H9 (cell line): ENCODE measurements at regions not wholly inside any gene's neighbourhood (a gene's known extent, or its start where the extent isn't known, plus 50 kb on each side); places are given as distances from the start of the nearest gene placed in this dataset.

ENCODE experiments used
- DNase-seq: peaks from one replicate; pipeline ENCODE4 v3.0.0-alpha.2; 2017
- H2AFZ ChIP-seq: one replicate; pipeline ENCODE4 v1.6.1; 2013; ENCODE audit warnings: mild to moderate bottlenecking, low read length, control low read depth, moderate library complexity
- H2AK5ac ChIP-seq: 2 replicates; pipeline ENCODE4 v1.6.1; 2013; ENCODE audit warnings: low read length, control low read depth, mixed read lengths; ENCODE audit not compliant: insufficient read length
- H2BK120ac ChIP-seq: one replicate; pipeline ENCODE4 v1.6.1; 2013; ENCODE audit warnings: low read depth, mild to moderate bottlenecking, low read length, control low read depth, inconsistent platforms; ENCODE audit not compliant: poor library complexity, severe bottlenecking
- H2BK12ac ChIP-seq: 2 replicates; pipeline ENCODE4 v1.6.1; 2013; ENCODE audit warnings: low read length, control low read depth, mixed read lengths, low read depth; ENCODE audit not compliant: insufficient read length
- H2BK15ac ChIP-seq: 2 replicates; pipeline ENCODE4 v1.6.1; 2013; ENCODE audit warnings: low read depth, low read length, control low read depth
- H2BK20ac ChIP-seq: one replicate; pipeline ENCODE4 v1.6.1; 2013; ENCODE audit warnings: low read depth, mild to moderate bottlenecking, low read length, control low read depth, inconsistent platforms; ENCODE audit not compliant: poor library complexity, severe bottlenecking
- H2BK5ac ChIP-seq: 2 replicates; pipeline ENCODE4 v1.6.1; 2013; ENCODE audit warnings: low read length, control low read depth, mixed read lengths; ENCODE audit not compliant: insufficient read length
- H3K14ac ChIP-seq: 2 replicates; pipeline ENCODE4 v1.6.1; 2013; ENCODE audit warnings: low read length, control low read depth; ENCODE audit not compliant: insufficient read depth
- H3K18ac ChIP-seq: 2 replicates; pipeline ENCODE4 v1.6.1; 2013; ENCODE audit warnings: low read depth, mild to moderate bottlenecking, mixed read lengths, low read length, control low read depth; ENCODE audit not compliant: insufficient read length
- H3K23ac ChIP-seq: 2 replicates; pipeline ENCODE4 v1.6.1; 2013; ENCODE audit warnings: low read length, control low read depth, mixed read lengths, low read depth; ENCODE audit not compliant: insufficient read length
- H3K23me2 ChIP-seq: 2 replicates; pipeline ENCODE4 v1.6.1; 2013; ENCODE audit warnings: low read depth, mild to moderate bottlenecking, mixed read lengths, low read length, control low read depth; ENCODE audit not compliant: insufficient read length, poor library complexity, severe bottlenecking
- H3K27ac ChIP-seq: 2 replicates; pipeline ENCODE4 v1.5.1; 2013; ENCODE audit warnings: low read length, control low read depth, mixed read lengths, low read depth; ENCODE audit not compliant: insufficient read length
- H3K27me3 ChIP-seq: 2 replicates; pipeline ENCODE4 v1.6.1; 2013; ENCODE audit warnings: low read length, control low read depth, inconsistent platforms; ENCODE audit not compliant: insufficient read depth
- H3K4ac ChIP-seq: 2 replicates; pipeline ENCODE4 v1.6.1; 2013; ENCODE audit warnings: low read depth, mild to moderate bottlenecking, control low read depth, inconsistent platforms, low read length, moderate library complexity
- H3K4me1 ChIP-seq: 2 replicates; pipeline ENCODE4 v1.6.1; 2013; ENCODE audit warnings: low read length, control low read depth, inconsistent platforms; ENCODE audit not compliant: insufficient read depth
- H3K4me2 ChIP-seq: 2 replicates; pipeline ENCODE4 v1.6.1; 2013; ENCODE audit warnings: low read length, control low read depth, mixed read lengths; ENCODE audit not compliant: insufficient read length, insufficient read depth
- H3K56ac ChIP-seq: 2 replicates; pipeline ENCODE4 v1.6.1; 2013; ENCODE audit warnings: low read depth, mild to moderate bottlenecking, mixed read lengths, low read length, control low read depth; ENCODE audit not compliant: insufficient read length
- H3K79me1 ChIP-seq: 2 replicates; pipeline ENCODE4 v1.6.1; 2013; ENCODE audit warnings: low read depth, mild to moderate bottlenecking, moderate library complexity, low read length, control low read depth, inconsistent platforms; ENCODE audit not compliant: insufficient read depth, poor library complexity, severe bottlenecking
- H3K79me2 ChIP-seq: 2 replicates; pipeline ENCODE4 v1.6.1; 2013; ENCODE audit warnings: low read length, control low read depth, inconsistent platforms; ENCODE audit not compliant: insufficient read depth
- H3K9ac ChIP-seq: 2 replicates; pipeline ENCODE4 v1.6.1; 2013; ENCODE audit warnings: low read length, control low read depth, mixed read lengths; ENCODE audit not compliant: insufficient read length; ENCODE audit errors: extremely low read depth
- H3K9me3 ChIP-seq: one replicate; pipeline ENCODE4 v1.6.1; 2013; ENCODE audit warnings: low read depth, low read length, inconsistent platforms; ENCODE audit not compliant: control insufficient read depth
- H3T11ph ChIP-seq: one replicate; pipeline ENCODE4 v1.6.1; 2013; ENCODE audit warnings: mild to moderate bottlenecking, low read length, control low read depth, inconsistent platforms
- H4K20me1 ChIP-seq: one replicate; pipeline ENCODE4 v1.6.1; 2013; ENCODE audit not compliant: control insufficient read depth, insufficient read length, insufficient read depth
- H4K5ac ChIP-seq: 2 replicates; pipeline ENCODE4 v1.6.1; 2013; ENCODE audit warnings: low read depth, mild to moderate bottlenecking, mixed read lengths, low read length, control low read depth; ENCODE audit not compliant: insufficient read length
- H4K8ac ChIP-seq: replicated peaks from 2 replicates; pipeline ENCODE4 v1.6.1; 2013; ENCODE audit warnings: low read length, control low read depth, mixed read lengths, low read depth; ENCODE audit not compliant: insufficient read length
- H4K91ac ChIP-seq: 2 replicates; pipeline ENCODE4 v1.6.1; 2013; ENCODE audit warnings: low read depth, mild to moderate bottlenecking, moderate library complexity, mixed read lengths, low read length, control low read depth; ENCODE audit not compliant: insufficient read length
- H3K27ac Mint-ChIP-seq, 3 experiments: 2 replicates in 2 of 3; 3 replicates in 1 of 3; pipeline ENCODE4 v1.8.0; 2020 to 2021; ENCODE audit warnings: mixed read lengths in 3 of 3, mild to moderate bottlenecking in 1 of 3, moderate library complexity in 1 of 3
- H3K27me3 Mint-ChIP-seq: 2 replicates; pipeline ENCODE4 v1.8.0; 2021; ENCODE audit warnings: low read depth, mild to moderate bottlenecking, moderate library complexity, mixed read lengths
- H3K36me3 Mint-ChIP-seq, 3 experiments: 2 replicates in 2 of 3; 3 replicates in 1 of 3; pipeline ENCODE4 v1.8.0; 2020 to 2021; ENCODE audit warnings: low read depth in 3 of 3, mixed read lengths in 3 of 3; ENCODE audit not compliant: insufficient read depth in 1 of 3
- H3K4me1 Mint-ChIP-seq, 2 experiments: 2 replicates each; pipeline ENCODE4 v1.8.0; 2020; ENCODE audit warnings: mixed read lengths in 2 of 2
- H3K4me3 Mint-ChIP-seq, 2 experiments: 2 replicates in 1 of 2; 3 replicates in 1 of 2; pipeline ENCODE4 v1.8.0; 2020 to 2021; ENCODE audit warnings: mild to moderate bottlenecking in 2 of 2, mixed read lengths in 2 of 2, moderate library complexity in 1 of 2
- H3K9me3 Mint-ChIP-seq, 2 experiments: 2 replicates in 1 of 2; 3 replicates in 1 of 2; pipeline ENCODE4 v1.8.0; 2020; ENCODE audit warnings: mild to moderate bottlenecking in 2 of 2, mixed read lengths in 2 of 2, moderate library complexity in 1 of 2
- TF ChIP-seq, protein P1 (sequence below): fragments of 200-600 bp; sonication (generic); conservative IDR thresholded peaks from 3 replicates; pipeline ENCODE4 v1.8.0; 2021; ENCODE audit warnings: antibody characterized with exemption, mild to moderate bottlenecking

DNA sequence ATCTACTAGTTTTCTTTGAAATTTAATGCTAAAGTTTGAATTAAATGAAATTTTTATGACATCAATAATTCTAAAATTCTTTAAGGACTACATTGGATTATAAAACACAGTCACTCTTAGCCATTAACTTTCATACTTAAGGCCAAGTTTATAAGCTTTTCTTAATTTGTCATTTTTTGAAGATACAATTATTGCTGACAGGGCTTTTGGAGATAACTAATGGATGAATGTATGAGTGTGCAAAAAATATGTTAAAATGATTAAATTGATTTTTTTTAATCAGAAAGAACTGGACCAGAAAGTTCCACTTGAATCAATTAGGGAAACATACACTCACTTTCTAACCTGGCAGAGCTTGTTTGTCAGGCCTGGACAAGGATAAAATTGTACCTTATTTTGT lies 70.3 kb upstream of the CHODL start:
- Histone ChIP-seq H3K23me2 (no peaks in the 10 kb centered on the region), H3K56ac (no peak overlapping the region), H3K27me3 (no peaks in the 10 kb centered on the region), H2BK120ac (no peak overlapping the region), H3K79me1 (no peaks in the 10 kb centered on the region), H3K4ac (no peak overlapping the region), H4K5ac (no peak overlapping the region), H2BK5ac (no peak overlapping the region), H2AK5ac (no peak overlapping the region), H2BK20ac (no peak overlapping the region), H3K4me2 (no peak overlapping the region), H3K9ac (no peak overlapping the region), H3K27ac (no peak overlapping the region), H3K9me3 (no peaks in the 10 kb centered on the region), H4K91ac (no peak overlapping the region), H2BK12ac (no peak overlapping the region), H3K79me2 (no peaks in the 10 kb centered on the region), H3K14ac (no peak overlapping the region), H2BK15ac (no peak overlapping the region), H4K20me1 (no peaks in the 10 kb centered on the region), H4K8ac (no peak overlapping the region), H3K23ac (no peak overlapping the region), H2AFZ (no peak overlapping the region), H3K18ac (no peak overlapping the region), H3K4me1 (no peaks in the 10 kb centered on the region), H3T11ph (no peak overlapping the region)
- no peak overlapping the region for H3K27ac Mint-ChIP-seq
- TF ChIP-seq, protein P1, sequence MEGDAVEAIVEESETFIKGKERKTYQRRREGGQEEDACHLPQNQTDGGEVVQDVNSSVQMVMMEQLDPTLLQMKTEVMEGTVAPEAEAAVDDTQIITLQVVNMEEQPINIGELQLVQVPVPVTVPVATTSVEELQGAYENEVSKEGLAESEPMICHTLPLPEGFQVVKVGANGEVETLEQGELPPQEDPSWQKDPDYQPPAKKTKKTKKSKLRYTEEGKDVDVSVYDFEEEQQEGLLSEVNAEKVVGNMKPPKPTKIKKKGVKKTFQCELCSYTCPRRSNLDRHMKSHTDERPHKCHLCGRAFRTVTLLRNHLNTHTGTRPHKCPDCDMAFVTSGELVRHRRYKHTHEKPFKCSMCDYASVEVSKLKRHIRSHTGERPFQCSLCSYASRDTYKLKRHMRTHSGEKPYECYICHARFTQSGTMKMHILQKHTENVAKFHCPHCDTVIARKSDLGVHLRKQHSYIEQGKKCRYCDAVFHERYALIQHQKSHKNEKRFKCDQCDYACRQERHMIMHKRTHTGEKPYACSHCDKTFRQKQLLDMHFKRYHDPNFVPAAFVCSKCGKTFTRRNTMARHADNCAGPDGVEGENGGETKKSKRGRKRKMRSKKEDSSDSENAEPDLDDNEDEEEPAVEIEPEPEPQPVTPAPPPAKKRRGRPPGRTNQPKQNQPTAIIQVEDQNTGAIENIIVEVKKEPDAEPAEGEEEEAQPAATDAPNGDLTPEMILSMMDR: no peak
- no peaks in the 10 kb centered on the region for H3K36me3 Mint-ChIP-seq
- no peak for DNase-seq
- H3K27me3 Mint-ChIP-seq: no peaks in the 10 kb centered on the region
- peaks cover 4% of the 10 kb centered on the region in 2 experiments; a peak in 1 of 4 replicates for H3K4me1 Mint-ChIP-seq
- no peak overlapping the region for H3K4me3 Mint-ChIP-seq
- peaks cover 0 to 2% of the 10 kb centered on the region in 2 experiments; a peak in 1 of 5 replicates for H3K9me3 Mint-ChIP-seq
